ENCODE measurements at regions not wholly inside any gene's neighbourhood (a gene's known extent, or its start where the extent isn't known, plus 50 kb on each side); places are given as distances from the start of the nearest gene placed in this dataset.

DNA sequence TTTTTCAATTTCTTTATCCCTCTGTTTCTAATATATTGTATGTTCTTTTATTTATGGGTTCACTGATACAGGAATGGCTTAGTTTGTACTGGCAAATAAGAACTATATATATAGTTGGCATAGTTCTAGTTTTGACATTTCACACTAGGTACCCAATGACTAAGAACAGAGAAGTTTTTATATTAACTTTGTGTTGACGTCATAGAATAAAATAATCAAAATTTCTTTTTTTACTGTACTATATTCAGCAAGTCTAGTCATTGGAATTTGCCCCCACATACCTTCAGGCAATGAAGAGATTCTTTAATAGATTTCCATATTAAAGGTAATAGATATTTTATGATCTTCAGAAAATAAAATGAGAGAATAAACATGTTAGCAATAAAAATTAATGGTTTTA is 713.2 kb downstream of the NOVA1 start:
- H3K36me3 Mint-ChIP-seq (ENCODE audit: low read depth), result no peaks in the 10 kb centered on the region
- intact Hi-C loops (cut with micrococcal nuclease), result no loop called here
- DNase-seq (ENCODE audit: low spot score), result no peak
- no peak overlapping the region for H3K4me3 Mint-ChIP-seq
- no peaks in the 10 kb centered on the region for H3K27me3 Mint-ChIP-seq (ENCODE audit: insufficient read depth)
- no peaks in the 10 kb centered on the region for H3K4me1 Mint-ChIP-seq (ENCODE audit: low read depth)
- peaks cover 10% of the 10 kb centered on the region for H3K9me3 Mint-ChIP-seq
- no peak overlapping the region for H3K27ac Mint-ChIP-seq

DNA sequence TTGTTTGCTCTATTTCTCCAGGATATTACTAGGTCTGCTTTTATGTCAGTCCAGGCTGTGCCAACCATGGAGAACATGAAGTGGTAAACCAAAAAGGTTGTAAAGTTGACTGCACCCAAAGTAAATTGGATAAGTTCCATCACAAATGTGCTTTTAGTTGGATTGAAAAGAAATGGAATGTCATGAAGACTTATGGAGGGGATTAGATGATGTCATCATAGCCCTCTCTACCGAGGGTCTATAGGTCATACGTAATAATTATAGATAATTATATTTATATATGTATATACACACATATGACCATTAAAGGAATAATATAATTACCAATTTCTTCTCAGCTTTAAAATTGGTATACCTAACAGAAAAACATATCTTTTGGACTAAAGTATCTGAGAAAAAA is 714.9 kb downstream of the NOVA1 start:
- Mint-ChIP-seq H3K36me3 (ENCODE audit: low read depth) (no peaks in the 10 kb centered on the region), H3K4me3 (no peak overlapping the region), H3K27ac (no peak overlapping the region), H3K9me3 (peaks cover 10% of the 10 kb centered on the region), H3K27me3 (ENCODE audit: insufficient read depth) (no peaks in the 10 kb centered on the region), H3K4me1 (ENCODE audit: low read depth) (no peaks in the 10 kb centered on the region)
- intact Hi-C loops (cut with micrococcal nuclease), result no loop called here
- DNase-seq (ENCODE audit: low spot score), result no peak

DNA sequence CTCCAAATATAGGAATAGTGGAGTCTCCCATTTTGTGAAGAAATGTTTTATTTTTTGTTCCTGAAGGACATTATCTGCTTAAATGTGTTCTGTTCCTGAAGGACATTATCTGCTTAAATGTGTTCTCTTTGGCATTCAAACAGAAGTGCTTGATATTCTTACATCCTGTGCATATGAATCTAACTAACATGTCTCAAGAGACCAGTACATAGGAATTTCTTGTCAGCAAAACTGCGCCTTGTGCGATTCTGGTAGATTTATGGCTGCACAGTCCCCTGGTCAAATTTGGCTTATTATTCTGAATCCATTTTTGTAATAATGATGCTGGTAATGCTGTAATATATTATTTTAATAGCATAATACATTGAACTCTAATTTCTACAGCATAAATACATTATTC is 722.4 kb downstream of the NOVA1 start:
- H3K9me3 Mint-ChIP-seq, result peaks cover 5% of the 10 kb centered on the region
- no peaks in the 10 kb centered on the region for H3K36me3 Mint-ChIP-seq (ENCODE audit: low read depth)
- no peaks in the 10 kb centered on the region for H3K27me3 Mint-ChIP-seq (ENCODE audit: insufficient read depth)

DNA sequence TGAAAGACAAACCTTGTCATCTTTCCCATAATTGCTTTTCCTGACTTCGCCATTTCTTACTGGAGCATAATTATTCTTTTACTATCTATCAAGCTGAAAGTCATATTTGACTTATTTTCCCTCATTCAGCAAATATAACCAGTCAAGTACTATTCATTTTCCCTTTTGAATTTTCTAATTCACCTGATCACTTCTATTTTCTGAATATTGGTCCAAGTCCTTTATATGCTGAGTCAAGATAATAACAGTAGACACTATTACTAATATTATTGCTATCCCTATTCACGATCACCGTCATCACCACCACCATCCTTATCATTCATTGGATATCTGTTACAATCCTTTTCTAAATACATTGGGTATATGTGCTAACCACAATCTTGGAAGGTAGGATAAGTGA is 728.0 kb downstream of the NOVA1 start:
- H3K27ac Mint-ChIP-seq, result no peak overlapping the region
- intact Hi-C loops (cut with micrococcal nuclease), result no loop called here

More for the DNA sequence above, 722.4 kb downstream of the NOVA1 start:
- DNase-seq (ENCODE audit: low spot score), result no peak
- Mint-ChIP-seq H3K27ac (no peak overlapping the region), H3K4me3 (no peak overlapping the region), H3K4me1 (ENCODE audit: low read depth) (no peaks in the 10 kb centered on the region)
- intact Hi-C loops (cut with micrococcal nuclease), result no loop called here

DNA sequence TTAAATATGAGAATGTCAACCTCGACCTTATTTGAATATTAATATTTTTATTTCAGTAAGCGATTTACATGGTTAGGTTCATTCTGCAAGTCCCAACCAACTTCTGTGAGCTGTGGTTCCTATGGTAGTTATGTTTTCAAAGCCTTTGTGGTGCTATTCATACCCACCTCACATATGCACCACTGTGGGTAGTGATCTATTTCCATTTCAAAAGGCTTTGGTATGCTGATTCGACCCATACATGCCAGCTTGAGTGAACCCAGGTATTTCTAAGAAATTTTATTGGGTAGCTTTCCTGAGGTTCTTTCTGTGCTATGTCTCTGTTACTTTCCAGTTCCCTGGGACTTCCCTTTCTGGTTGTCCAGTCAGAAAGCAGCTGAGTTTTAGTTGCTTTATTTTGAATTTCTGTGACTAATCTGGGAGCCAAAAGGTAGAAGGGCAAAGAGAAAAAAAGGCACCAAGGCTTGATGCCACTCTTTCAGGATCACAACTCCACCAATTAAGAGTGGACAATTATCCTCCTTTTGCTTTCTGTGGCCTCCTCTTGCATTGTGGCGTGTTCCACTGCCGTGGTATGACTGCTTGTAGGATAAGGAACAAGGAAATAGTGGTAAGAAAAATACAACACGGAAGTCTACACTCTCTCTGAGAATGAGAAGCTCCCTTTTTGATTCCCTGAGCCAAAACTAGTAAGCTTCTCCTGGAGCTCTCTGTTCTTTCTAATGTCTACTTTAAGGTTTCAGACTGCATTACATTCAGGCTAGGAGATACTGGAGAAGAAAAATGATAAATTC is 729.1 kb downstream of the NOVA1 start:
- H3K4me1 Mint-ChIP-seq (ENCODE audit: low read depth), result no peaks in the 10 kb centered on the region
- intact Hi-C loops (cut with micrococcal nuclease), result no loop called here
- H3K9me3 Mint-ChIP-seq, result peaks cover 28% of the 10 kb centered on the region
- no peak overlapping the region for H3K27ac Mint-ChIP-seq
- H3K27me3 Mint-ChIP-seq (ENCODE audit: insufficient read depth), result no peaks in the 10 kb centered on the region
- H3K36me3 Mint-ChIP-seq (ENCODE audit: low read depth), result no peaks in the 10 kb centered on the region
- no peak for DNase-seq (ENCODE audit: low spot score)
- H3K4me3 Mint-ChIP-seq, result no peak overlapping the region

More for the DNA sequence above, 728.0 kb downstream of the NOVA1 start:
- Mint-ChIP-seq H3K36me3 (ENCODE audit: low read depth) (no peaks in the 10 kb centered on the region), H3K9me3 (peaks cover 25% of the 10 kb centered on the region), H3K4me3 (no peak overlapping the region), H3K4me1 (ENCODE audit: low read depth) (no peaks in the 10 kb centered on the region), H3K27me3 (ENCODE audit: insufficient read depth) (no peaks in the 10 kb centered on the region)
- DNase-seq (ENCODE audit: low spot score), result no peak

DNA sequence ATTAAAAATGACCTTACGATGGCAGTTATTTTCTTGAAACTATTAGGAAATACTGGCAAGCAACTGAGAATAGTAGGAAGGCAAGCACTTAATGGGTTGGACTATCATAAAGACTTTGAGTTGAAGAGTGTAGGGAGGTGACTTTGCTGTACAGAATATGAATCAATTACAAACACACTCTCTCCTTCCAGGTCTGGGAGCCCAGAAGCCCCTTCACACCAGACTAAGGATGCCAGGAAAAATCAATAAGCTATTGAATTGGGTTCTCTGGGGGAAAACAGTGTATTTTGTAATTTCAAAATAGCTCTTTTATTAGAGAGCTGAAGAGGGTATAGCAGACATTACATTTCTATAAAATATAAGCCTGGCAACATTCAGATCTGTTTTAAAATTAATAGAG is 736.4 kb downstream of the NOVA1 start:
- H3K36me3 Mint-ChIP-seq (ENCODE audit: low read depth), result no peaks in the 10 kb centered on the region
- no peak for DNase-seq (ENCODE audit: low spot score)
- no peaks in the 10 kb centered on the region for H3K4me1 Mint-ChIP-seq (ENCODE audit: low read depth)
- no peaks in the 10 kb centered on the region for H3K27me3 Mint-ChIP-seq (ENCODE audit: insufficient read depth)
- no peak overlapping the region for H3K4me3 Mint-ChIP-seq
- H3K9me3 Mint-ChIP-seq, result peaks cover 5% of the 10 kb centered on the region
- H3K27ac Mint-ChIP-seq, result no peak overlapping the region
- intact Hi-C loops (cut with micrococcal nuclease), result no loop called here

DNA sequence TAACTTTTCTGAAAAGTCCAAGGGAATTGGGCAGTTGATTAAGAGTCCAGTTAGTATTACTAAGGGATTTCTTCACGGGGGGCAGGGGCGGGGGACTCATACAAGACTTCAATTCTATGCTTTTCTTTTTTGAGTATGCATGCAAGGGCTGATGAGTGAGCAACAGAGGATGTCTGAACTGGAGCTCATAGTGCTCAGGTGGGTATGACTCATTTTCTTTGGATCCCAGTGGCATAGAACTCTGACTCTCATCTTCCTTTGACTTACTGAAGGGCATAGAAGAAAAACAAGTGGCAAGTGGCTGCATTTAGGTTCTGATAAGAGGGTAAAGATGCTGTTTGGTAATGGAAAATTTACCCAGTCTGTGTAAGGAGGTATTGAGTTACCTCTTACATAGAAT is 749.2 kb downstream of the NOVA1 start:
- H3K27ac Mint-ChIP-seq, result no peak overlapping the region
- peaks cover 5% of the 10 kb centered on the region for H3K9me3 Mint-ChIP-seq
- no peaks in the 10 kb centered on the region for H3K36me3 Mint-ChIP-seq (ENCODE audit: low read depth)
- H3K27me3 Mint-ChIP-seq (ENCODE audit: insufficient read depth), result no peaks in the 10 kb centered on the region
- no peak overlapping the region for H3K4me3 Mint-ChIP-seq
- DNase-seq (ENCODE audit: low spot score), result no peak
- H3K4me1 Mint-ChIP-seq (ENCODE audit: low read depth), result no peaks in the 10 kb centered on the region
- intact Hi-C loops (cut with micrococcal nuclease), result no loop called here

DNA sequence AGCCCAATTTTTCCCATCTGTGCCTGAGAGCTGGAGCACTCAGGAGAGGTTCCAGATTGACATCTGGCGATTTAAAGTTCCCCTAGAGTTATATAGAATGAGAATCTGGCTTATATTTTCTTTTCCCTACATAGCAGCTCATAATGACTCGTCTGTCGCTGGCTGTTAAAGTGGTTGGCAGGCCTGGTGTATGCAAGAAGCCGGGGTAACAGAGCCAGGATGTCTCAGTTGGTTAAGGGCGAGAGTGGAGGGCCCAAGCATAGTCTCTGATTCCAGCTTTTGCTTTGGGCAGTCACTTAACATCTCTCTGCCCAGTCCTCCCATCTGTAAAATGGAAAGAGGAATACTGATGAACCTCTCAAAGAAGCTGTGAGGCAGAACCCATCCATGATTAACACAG is 751.6 kb downstream of the NOVA1 start:
- no peaks in the 10 kb centered on the region for H3K4me1 Mint-ChIP-seq (ENCODE audit: low read depth)
- intact Hi-C loops (cut with micrococcal nuclease), result no loop called here
- no peak for DNase-seq (ENCODE audit: low spot score)
- H3K36me3 Mint-ChIP-seq (ENCODE audit: low read depth), result no peaks in the 10 kb centered on the region
- H3K4me3 Mint-ChIP-seq, result no peak overlapping the region
- no peaks in the 10 kb centered on the region for H3K27me3 Mint-ChIP-seq (ENCODE audit: insufficient read depth)
- H3K27ac Mint-ChIP-seq, result no peak overlapping the region
- H3K9me3 Mint-ChIP-seq, result peaks cover 5% of the 10 kb centered on the region

DNA sequence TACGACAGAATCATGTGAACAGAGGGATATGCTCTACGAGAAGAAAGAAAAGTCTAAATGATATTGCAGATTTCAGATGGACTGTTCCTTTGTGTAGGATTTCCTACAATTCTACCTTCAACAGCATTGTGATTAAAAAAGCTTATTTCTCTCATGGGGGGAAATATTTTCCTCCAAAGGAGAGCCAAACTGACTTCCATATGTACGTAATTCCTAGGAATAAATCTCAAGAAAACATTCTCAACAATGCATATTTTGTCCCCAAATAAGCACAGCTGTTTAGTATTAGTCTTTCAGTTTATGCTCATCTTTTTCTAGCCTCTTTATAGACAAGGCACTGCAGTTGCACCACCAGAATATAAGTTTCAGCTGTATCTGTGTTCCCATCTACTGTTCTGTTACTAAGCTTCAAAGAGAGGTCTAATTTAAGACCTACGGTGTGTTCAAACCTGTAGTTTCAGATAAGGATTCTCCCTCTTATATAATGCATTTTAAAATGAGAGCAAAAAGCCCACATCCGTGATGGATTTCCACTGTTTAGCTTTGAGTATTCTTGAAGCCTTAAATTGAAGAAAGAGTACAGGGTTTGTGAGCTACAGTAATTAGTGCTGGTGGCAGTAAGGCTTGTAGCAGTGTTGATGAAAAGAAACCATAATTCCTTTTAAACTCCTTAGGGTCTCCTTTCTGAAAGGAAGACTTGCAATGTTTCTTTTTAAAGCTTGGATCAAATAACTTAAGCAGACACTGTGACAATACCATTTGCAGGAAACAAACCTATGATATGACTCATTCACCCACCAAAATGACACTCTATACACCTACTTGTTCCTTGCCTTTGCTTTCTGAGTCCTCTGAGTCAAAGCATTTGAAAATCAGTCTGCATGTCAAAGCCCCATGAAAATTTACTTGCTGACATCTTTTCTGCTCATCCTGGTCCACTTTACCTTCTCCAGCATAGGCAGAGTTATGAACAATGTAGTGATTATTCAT is 754.1 kb downstream of the NOVA1 start:
- intact Hi-C loops (cut with micrococcal nuclease), result no loop called here
- H3K27ac Mint-ChIP-seq, result no peak overlapping the region

DNA sequence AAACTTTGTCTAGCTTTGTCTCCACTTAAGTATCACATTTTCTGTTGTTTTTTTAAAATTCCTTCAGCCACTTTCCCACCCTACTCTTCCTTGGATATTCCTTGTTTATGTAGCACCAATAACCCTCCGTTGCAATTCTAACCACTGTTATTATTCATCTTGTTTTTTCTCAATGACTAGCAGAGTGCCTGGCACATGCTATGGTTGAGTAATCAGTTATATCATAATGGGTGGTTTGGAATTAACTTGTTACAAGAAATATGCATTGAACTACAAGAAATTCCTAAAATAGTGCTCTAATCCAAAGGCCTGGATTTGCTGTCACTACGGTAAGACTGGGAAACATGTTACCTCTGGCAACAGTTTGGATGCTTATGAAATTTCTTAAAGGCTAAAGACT is 756.6 kb downstream of the NOVA1 start:
- no peak overlapping the region for H3K4me3 Mint-ChIP-seq
- no peaks in the 10 kb centered on the region for H3K4me1 Mint-ChIP-seq (ENCODE audit: low read depth)
- peaks cover 16% of the 10 kb centered on the region for H3K9me3 Mint-ChIP-seq
- DNase-seq (ENCODE audit: low spot score), result no peak
- H3K27me3 Mint-ChIP-seq (ENCODE audit: insufficient read depth), result no peaks in the 10 kb centered on the region
- no peak overlapping the region for H3K27ac Mint-ChIP-seq
- intact Hi-C loops (cut with micrococcal nuclease), result no loop called here
- no peaks in the 10 kb centered on the region for H3K36me3 Mint-ChIP-seq (ENCODE audit: low read depth)

More for the DNA sequence above, 754.1 kb downstream of the NOVA1 start:
- no peaks in the 10 kb centered on the region for H3K4me1 Mint-ChIP-seq (ENCODE audit: low read depth)
- H3K9me3 Mint-ChIP-seq, result peaks cover 4% of the 10 kb centered on the region
- H3K4me3 Mint-ChIP-seq, result no peak overlapping the region
- DNase-seq (ENCODE audit: low spot score), result no peak
- H3K36me3 Mint-ChIP-seq (ENCODE audit: low read depth), result no peaks in the 10 kb centered on the region
- no peaks in the 10 kb centered on the region for H3K27me3 Mint-ChIP-seq (ENCODE audit: insufficient read depth)

DNA sequence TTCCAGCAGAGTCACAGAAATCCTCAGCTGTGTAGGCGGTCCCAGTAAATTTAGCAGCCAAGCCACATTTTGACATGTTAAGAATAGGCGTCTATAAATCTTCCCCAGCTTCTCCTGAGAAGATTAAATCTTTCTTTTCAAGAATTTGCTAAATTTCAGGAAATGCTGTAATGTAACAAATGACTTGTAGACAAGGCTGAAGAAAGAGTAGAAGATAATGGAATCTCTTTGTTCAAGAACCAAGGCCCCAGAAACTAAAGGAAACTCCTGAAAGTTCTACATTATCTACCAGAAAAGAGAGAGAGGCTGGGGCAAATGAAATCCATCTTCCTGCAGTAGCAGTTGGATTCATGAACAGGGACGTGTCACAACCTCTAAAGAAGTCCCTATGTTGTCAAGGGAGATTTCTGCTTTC is 760.3 kb downstream of the NOVA1 start:
- peaks cover 16% of the 10 kb centered on the region for H3K9me3 Mint-ChIP-seq
- intact Hi-C loops (cut with micrococcal nuclease), result no loop called here
- H3K36me3 Mint-ChIP-seq (ENCODE audit: low read depth), result no peaks in the 10 kb centered on the region
- H3K27ac Mint-ChIP-seq, result no peak overlapping the region
- DNase-seq (ENCODE audit: low spot score), result no peak
- H3K27me3 Mint-ChIP-seq (ENCODE audit: insufficient read depth), result no peaks in the 10 kb centered on the region
- H3K4me1 Mint-ChIP-seq (ENCODE audit: low read depth), result no peaks in the 10 kb centered on the region
- H3K4me3 Mint-ChIP-seq, result no peak overlapping the region

DNA sequence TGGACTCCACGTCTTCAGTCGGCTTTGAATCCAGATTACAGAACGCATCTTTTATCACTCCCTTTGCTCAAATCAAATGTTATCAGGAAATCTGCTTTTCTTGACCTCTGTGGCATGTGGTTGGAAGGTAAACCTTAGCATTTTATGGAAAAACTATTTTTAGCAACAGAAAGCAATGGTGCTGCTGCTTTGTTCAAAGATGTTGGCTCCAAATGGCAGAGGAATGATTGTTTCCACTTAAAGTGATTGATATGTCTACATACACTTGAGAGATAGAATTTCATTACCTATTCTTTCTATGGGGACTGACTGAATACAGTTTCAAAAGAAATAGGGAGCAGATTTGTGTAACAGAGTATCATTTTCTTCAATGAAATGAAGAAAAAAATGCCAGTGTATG is 761.2 kb downstream of the NOVA1 start:
- Mint-ChIP-seq H3K27ac (no peak overlapping the region), H3K36me3 (ENCODE audit: low read depth) (no peaks in the 10 kb centered on the region), H3K27me3 (ENCODE audit: insufficient read depth) (no peaks in the 10 kb centered on the region), H3K4me3 (no peak overlapping the region), H3K9me3 (peaks cover 16% of the 10 kb centered on the region), H3K4me1 (ENCODE audit: low read depth) (no peaks in the 10 kb centered on the region)
- DNase-seq (ENCODE audit: low spot score), result no peak
- intact Hi-C loops (cut with micrococcal nuclease), result no loop called here

Data from activated T-helper 1 cell treated with anti-CD3 and anti-CD28 coated beads, Interleukin-12 subunit alpha, Interleukin-12 subunit beta, Interleukin-2, Interleukin-4 antibody, amounts not matched to agents 30 ng/mL and 10 ng/mL and 1 ng/mL, durations not matched to agents 14 hours and 24 hours and 36 hours (primary cell).